ENCODE measurements at regions not wholly inside any gene's neighbourhood (a gene's known extent, or its start where the extent isn't known, plus 50 kb on each side); places are given as distances from the start of the nearest gene placed in this dataset.

- H3K4me1 ChIP-seq (ENCODE audit: control insufficient read depth, extremely low read depth, insufficient read depth, low read length) = no peaks in the 10 kb centered on the region
- no peaks in the 10 kb centered on the region for H3K27me3 ChIP-seq (ENCODE audit: control insufficient read depth in 2 of 2, insufficient read depth in 2 of 2, low read length in 2 of 2)
- H3K9me1 ChIP-seq (replicated peaks; ENCODE audit: control insufficient read depth, extremely low read depth, insufficient read depth, low read length) = no peaks in the 10 kb centered on the region
- no peaks in the 10 kb centered on the region for H4K20me1 ChIP-seq (replicated peaks; ENCODE audit: control insufficient read depth, extremely low read depth, insufficient read depth, low read length)
- no peaks in the 10 kb centered on the region for H3K79me2 ChIP-seq (ENCODE audit: control insufficient read depth, insufficient read depth, low read length)
- H2AFZ ChIP-seq (ENCODE audit: low read depth, low read length) = no peak overlapping the region
- no peaks in the 10 kb centered on the region for H3K9me3 ChIP-seq (replicated peaks; ENCODE audit: control insufficient read depth, insufficient read depth, low read length)
- TF ChIP-seq CTCF (IDR thresholded peaks at IDR 0.05; ENCODE audit: extremely low read depth in 1 of 2, insufficient read depth in 1 of 2, low read depth in 1 of 2, low read length in 2 of 2) (no peak), EZH2 (IDR thresholded peaks at IDR 0.05; ENCODE audit: borderline replicate concordance, low read depth, low read length, severe bottlenecking) (no peak), FOS (IDR thresholded peaks at IDR 0.05; ENCODE audit: borderline replicate concordance, insufficient read depth, low read length) (no peak), POLR2AphosphoS5 (IDR thresholded peaks at IDR 0.05; ENCODE audit: insufficient read depth, low read depth, low read length) (no peak), POLR2A (IDR thresholded peaks at IDR 0.05; ENCODE audit: low read depth, low read length) (no peak), MYC (IDR thresholded peaks at IDR 0.05; ENCODE audit: low read depth, low read length) (no peak), JUN (IDR thresholded peaks at IDR 0.05; ENCODE audit: borderline replicate concordance, insufficient read depth, insufficient read length, low read depth) (no peak), MAX (IDR thresholded peaks at IDR 0.05; ENCODE audit: insufficient read depth, insufficient read length) (no peak), GATA2 (IDR thresholded peaks at IDR 0.05; ENCODE audit: insufficient read depth, insufficient read length, low read depth, low read length) (no peak)
- H3K4me3 ChIP-seq (replicated peaks in 1 of 3; ENCODE audit: insufficient read depth in 1 of 3, low read depth in 1 of 3, low read length in 3 of 3) = no peak overlapping the region
- no peak overlapping the region for H3K9ac ChIP-seq (replicated peaks; ENCODE audit: extremely low read depth, insufficient read depth, low read length)
- no peak overlapping the region for H3K4me2 ChIP-seq (ENCODE audit: insufficient read depth, low read length)
- intact Hi-C loops (cut with micrococcal nuclease) = no loop called here
- ChIA-PET CTCF (no interaction called here), POLR2A (no interaction called here)
- no peak for FAIRE-seq
- no peaks in the 10 kb centered on the region for H3K36me3 ChIP-seq (ENCODE audit: control insufficient read depth in 2 of 2, extremely low read depth in 1 of 2, insufficient read depth in 2 of 2, low read length in 2 of 2)
- no peak overlapping the region for H3K27ac ChIP-seq (ENCODE audit: insufficient read depth, low read depth, low read length)
- dilution Hi-C loops (cut with MboI; ENCODE audit: extremely low pct_ligation_motif_present, low sequenced_read_pairs) = no loop called here
- no peak for DNase-seq (ENCODE audit: low read depth, low spot score)
- no TSS peak for BruUV-seq (replicated peaks)
These were observed 174.3 kb downstream of the KCNA5 start for GRCh38 chr12:5217936-5218335.

Data from endothelial cell of umbilical vein (primary cell).